A172 (cell line): ENCODE measurements at regions not wholly inside any gene's neighbourhood (a gene's known extent, or its start where the extent isn't known, plus 50 kb on each side); places are given as distances from the start of the nearest gene placed in this dataset.
"Not testable (repeated sequence)": the region's sequence is repeated elsewhere in the genome, so short reads cannot be mapped to it uniquely, and the experiment has no call there.

Experiments
- DNase-seq: peaks from one replicate; pipeline ENCODE4 v3.0.0-alpha.2; 2015; ENCODE audit warnings: low spot score

DNA sequence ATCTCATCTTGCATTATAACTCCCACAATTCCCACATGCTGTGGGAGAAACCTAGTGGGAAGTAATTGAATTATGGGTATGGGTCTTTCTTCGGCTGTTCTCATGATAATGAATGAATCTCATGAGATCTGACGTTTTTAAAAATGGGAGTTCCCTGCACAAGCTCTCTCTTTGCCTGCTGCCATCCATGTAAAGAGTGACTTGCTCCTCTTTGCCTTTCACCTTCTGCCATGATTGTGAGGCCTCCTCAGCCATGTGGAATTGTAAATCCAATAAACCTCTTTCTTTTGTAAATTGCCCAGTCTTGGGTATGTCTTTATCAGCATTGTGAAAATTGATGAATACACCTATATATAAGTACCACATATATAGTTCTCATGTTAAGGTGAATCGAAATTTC lies 961.7 kb upstream of the COX7C start:
- DNase-seq, result no peak

DNA sequence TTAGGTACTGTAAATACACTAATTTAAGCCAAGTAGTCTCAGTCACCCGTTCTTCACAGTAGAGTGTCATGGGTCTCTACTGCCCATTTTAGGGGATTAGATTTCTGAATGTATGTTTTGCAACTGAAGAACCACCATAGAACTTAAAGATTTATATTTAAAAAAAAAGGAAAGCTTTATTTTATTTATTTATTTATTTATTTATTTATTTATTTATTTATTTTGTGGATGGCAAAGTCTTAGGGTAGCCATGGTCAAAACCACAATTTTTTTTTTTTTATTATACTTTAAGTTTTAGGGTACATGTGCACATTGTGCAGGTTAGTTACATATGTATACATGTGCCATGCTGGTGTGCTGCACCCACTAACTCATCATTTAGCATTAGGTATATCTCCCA lies 960.4 kb upstream of the COX7C start:
- DNase-seq, result not testable (repeated sequence)

DNA sequence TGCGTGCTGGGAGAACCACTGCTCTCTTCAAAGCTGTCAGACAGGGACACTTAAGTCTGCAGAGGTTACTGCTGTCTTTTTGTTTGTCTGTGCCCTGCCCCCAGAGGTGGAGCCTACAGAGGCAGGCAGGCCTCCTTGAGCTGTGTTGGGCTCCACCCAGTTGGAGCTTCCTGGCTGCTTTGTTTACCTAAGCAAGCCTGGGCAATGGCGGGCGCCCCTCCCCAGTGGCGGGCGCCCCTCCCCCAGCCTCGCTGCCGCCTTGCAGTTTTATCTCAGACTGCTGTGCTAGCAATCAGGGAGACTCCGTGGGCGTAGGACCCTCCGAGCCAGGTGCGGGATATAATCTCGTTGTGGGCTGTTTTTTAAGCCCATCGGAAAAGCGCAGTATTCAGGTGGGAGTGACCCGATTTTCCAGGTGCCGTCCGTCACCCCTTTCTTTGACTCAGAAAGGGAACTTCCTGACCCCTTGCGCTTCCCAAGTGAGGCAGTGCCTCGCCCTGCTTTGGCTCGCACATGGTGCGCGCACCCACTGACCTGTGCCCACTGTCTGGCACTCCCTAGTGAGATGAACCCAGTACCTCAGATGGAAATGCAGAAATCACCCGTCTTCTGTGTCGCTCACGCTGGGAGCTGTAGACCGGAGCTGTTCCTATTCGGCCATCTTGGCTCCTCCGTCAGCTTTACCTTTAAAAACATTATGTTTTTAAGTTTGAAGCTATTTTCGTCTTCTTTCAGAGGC lies 954.6 kb upstream of the COX7C start:
- not testable (repeated sequence) for DNase-seq

DNA sequence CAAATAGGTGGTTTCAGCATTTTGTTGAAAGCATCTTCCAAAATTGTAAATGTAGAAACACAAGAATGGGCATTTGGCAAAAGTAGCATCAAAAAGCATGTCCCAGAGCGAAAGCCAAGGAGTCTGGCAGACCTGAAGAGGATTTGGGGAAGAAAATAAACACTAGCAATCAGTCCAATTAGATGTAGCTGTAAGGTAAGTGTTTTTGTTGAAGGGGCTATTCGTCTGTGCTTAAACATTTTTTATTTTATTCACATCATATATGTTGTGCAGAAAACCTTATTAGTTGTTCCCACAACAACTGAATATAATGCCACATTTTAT lies 954.1 kb upstream of the COX7C start:
- DNase-seq, result peak; percentile 1

DNA sequence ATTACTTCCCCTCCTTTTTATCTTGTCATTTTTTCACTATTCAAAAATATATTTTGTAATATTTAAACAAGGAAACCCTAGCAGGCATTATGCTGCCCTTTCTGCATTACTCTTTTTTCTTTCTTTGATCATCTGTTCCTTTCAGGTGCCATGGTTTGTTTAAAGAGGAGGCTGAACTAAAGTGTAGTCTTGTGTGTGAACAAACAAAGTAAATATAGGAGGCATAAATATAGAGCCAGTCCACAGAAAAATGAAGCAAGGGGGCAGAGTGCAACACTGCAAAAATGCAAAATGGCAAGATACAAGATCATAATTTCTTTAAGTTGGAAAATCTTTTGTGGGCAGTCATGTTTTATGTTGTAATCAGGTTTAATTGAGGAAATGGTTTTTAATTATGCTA lies 947.3 kb upstream of the COX7C start:
- DNase-seq, result no peak

DNA sequence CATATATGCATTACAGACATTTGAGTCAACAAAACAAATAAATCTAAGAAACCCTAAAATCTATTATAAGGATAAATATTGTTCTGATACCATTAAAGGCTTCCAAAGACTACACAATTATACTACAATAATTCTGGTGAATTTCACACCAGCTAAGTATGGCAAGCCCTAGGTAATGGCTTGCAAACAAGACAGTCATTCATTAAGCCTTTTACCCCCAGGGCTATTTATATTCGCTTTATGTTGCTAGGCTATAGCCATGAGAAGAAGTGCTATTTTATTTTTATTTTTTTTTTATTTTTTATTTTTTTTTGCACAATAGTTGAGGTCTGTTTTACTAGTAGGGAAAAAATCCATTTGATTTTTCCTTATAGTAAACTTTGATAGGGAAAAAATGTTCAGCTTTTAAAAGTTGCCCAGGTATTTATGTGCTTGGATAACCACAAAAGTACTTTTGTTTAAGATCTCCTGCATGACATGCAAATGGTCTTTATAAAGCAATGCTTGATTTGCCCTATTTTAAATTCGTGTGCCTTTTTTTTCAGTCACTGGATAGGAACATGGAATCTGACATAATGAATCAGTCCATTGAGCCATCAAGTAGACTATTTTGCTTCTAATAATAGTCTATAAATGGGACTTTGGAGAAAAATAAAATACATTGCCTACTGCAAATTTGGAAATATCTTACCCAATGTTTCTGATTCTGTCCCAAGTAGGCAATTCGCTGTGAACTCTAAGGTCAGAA lies 946.3 kb upstream of the COX7C start:
- DNase-seq, result no peak

DNA sequence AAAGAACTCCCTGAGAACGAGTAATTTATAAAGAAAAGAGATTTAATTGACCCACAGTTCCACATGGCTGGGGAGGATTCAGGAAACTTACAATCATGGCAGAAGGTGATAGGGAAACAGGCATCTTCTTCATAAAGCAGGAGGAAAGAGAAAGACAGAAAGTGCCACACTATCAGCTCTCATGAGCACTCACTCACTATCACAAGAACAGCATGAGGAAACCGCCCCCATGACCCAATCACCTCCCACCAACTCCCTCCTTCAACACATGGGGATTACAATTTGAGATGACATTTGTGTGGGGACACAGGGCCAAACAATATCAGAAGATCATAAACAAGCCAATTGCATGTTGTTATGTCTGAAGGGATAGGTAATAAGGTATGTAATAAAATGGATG lies 935.9 kb upstream of the COX7C start:
- no peak for DNase-seq

DNA sequence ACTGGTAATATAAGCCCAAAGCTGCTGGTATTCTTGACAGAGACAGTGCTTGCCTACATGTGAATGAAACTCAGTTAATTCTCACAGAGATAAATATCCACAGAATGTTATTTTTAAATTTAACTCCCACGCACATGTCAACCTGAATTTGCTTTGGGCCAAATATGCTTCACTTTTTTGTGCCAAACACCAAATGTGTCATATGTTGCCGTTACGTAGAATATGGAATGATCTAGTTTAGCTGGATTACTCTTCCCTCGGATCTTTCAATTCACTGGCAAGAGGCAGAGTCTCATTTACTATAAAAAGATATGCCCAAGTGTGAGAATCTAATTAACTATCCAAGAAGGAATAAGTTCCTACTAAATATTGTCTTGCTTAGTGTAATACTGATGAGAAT lies 933.4 kb upstream of the COX7C start:
- no peak for DNase-seq

DNA sequence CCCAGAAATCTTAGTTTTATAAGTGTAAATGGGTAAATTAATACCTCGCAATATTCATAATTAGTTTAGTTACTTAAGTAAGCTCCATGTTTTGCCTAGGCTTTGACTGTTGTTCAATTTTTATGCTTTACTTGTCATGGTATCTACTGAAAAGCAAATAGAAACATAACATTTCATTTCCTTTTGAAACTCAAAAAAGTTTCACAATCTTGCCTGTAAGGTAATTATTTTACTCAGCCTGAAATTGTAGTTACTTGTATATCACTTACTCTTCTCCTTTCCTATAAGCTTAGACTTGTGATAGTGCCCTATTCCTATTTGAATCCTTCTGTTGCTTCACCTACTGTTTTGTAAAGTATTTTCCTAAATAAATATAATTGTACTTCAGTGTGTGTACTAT lies 914.4 kb upstream of the COX7C start:
- no peak for DNase-seq

DNA sequence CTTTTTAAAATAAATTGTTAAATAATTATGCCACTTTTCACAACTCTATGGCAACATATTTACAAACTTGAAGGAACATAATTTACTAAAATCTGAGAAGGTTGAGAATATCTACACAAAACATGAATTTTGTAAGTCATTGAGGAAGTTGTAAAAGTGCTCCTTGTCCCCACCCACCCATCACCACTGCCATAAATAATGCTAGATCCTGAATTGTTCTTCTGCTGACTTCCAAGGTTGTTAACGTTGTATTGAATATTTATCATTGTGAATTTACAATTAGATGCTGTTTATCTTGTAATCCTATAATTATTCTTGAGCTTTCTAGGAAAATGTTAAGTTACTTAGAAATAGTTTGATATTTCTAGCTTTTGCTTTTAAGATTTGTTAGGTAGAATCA lies 908.0 kb upstream of the COX7C start:
- DNase-seq, result no peak

DNA sequence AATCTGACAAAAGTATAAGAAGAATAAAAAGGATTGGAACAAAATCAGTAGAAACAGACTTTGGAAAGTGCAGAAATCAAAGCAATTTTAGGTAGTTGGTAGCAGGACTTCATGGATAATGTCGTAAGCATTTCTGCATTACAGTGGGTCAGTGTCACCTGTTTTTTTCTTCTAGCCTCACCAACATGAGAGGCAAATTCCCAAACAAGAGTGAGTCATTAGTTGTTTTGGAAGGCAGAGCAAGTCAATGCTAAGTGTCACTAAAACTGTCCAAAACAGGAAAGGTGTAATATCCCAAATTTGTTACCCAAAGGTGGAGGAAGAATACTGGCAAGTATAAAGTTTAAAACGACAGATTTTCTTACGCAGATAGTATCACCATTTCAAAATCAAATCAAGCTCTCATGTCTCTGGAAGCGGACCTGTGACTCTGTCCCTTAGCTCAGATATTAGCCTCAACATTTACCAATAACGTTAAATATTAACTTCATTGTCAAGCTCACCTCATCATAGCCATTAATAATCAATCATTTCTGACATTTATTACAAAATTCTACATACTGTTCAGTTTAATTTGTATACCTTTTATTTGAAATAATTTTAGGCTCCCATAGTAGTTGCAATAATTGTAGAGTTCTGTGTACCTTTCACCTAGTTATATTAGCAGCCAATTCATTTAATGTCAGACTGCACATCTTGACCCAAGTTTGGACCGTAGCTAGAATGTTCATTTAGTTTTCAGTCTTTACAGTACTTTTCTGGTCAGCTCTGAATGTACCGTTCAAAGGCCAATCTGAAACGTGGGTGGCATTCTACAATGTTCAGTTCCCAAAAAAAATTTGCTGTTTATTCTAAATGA lies 901.2 kb upstream of the COX7C start:
- no peak for DNase-seq

DNA sequence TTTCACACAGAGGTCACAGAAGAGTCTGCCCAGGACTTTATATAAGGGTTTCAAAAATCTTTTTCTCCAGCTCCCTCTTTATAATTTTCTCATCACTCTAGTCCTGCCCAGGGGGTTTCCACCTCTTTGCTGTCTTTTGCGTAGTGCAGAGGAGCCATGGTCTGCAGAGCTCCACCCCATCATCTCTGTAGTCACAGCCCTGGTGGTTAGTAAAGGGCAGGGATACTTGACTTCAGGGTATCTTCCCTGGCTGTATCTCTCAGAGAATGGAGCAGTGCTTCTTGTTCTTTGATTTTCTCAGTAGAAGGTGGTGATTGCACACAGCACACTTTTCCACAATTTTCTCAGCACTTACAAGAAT lies 900.6 kb upstream of the COX7C start:
- DNase-seq, result no peak

DNA sequence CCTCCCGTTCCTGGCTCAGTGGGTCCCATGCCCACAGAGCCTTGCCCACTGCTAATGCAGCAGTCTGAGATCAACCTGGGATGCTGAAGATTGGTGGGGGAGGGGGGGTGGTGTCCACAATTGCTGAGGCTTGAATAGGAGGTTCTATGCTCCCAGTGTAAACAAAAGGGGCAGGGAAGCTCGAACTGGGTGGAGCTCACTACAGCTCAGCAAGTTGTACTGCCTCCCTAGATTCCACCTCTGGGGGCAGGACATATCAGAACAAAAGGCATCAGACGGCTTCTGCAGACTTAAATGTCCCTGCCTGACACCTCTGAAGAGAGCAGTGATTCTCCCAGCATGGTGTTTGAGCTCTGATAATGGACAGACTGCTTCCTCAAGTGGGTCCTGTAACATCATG lies 885.6 kb upstream of the COX7C start:
- no peak for DNase-seq

DNA sequence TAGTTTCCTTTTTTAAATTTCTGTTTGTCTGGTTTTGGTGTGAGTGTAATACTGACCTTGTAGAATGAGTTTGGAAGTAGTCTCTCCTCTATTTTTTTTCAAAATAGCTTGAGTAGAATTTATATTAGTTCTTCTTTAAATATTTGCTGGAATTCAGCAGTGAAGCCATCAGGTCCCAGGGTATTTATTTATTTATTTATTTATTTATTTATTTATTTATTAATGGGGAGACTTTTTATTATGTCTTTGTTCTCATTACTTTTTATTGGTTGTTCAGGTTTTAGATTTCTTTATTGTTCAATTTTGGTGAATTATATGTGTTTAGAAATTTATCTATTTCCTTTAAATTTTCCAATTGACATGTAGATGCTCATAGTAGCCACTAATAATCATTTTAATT lies 875.8 kb upstream of the COX7C start:
- DNase-seq, result no peak

DNA sequence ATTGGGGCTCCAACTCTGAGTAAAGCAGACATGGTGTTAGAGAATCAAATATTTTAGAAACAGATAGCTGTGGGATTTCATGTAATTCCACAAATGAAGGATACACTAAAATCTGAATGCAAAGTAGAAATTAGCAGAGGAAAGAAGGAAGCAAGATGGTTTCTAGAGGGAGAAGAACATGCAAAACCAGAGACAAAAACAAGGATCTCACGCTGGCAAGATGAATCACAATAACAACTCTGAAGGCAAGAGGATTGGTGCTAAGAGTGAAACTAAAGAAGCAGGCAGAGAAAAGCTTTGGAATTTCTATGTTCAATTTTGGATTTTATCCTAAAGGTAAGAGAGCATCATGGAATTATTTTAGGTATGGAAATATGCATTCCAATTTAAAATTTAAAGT lies 857.2 kb upstream of the COX7C start:
- no peak for DNase-seq

DNA sequence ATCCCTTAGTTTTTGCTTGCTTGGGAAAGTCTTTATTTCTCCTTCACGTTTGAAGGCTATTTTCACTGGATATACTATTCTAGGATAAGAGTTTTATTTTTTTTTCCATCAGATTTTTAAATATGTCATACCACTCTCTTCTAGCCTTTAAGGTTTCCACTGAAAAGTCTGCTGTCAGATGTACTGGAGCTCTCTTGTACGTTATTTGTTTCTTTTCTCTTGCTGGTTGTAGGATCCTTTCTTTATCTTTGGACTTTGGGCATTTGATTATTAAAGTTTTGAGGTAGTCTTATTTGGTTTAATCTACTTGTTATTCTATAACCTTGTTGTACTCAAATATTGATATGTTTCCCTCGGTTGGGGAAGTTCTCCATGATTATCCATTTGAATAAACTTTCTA lies 848.4 kb upstream of the COX7C start:
- no peak for DNase-seq

DNA sequence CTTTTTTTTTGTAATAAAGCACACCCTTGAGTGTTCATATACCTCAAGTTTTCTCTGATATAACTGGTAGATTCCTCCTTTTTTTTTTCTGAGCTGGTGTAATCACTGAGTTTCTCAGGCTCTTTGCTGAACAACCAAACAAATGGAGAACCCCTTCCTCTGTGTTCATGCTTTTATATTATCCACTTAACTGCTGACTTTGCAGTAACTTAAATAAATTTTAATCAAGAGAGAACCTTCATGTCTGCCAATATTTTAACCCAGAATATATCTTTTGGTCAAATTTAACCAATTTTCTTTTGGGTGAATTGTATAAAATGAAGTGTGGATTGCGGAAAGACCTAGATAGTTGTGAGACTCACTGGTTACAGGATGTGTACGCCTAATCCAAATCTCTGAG lies 833.0 kb upstream of the COX7C start:
- no peak for DNase-seq

DNA sequence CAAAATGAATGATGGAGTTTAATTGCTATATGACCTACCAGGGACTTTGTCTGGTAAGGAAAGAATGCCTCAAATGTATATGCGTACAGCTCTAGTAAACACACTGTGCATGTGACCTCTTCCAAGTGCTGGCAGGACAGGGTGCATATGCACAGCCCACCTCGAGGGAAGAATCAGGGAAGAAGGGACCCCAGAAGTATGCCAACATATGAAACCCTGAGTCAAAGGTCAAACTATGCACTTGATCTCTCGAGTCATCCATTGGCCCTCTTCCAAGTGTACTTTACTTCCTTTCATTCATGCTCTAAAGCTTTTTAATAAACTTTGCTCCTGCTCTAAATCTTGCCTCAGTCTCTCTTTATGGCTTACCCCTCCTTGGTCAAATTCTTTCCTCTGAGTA lies 804.6 kb upstream of the COX7C start:
- DNase-seq, result no peak

DNA sequence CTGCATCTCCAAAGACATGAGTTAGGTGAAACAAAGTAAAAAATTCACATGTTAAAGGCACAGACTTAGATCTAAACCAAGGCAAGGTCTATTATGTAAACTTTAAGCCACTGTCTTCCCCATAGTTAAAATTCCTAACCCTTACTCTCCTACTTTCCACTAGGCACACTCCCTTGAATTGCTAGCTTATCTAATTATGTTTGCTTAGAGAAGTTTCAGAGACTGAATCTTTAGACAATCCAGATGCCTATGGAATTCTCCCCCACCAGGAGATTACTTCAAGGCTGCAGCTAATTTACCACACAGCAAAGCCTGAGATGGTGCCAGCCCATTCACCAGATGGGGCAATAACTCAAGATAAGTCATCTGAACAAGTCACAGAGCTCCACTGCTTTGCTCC lies 803.1 kb upstream of the COX7C start:
- DNase-seq, result peak; percentile 3

DNA sequence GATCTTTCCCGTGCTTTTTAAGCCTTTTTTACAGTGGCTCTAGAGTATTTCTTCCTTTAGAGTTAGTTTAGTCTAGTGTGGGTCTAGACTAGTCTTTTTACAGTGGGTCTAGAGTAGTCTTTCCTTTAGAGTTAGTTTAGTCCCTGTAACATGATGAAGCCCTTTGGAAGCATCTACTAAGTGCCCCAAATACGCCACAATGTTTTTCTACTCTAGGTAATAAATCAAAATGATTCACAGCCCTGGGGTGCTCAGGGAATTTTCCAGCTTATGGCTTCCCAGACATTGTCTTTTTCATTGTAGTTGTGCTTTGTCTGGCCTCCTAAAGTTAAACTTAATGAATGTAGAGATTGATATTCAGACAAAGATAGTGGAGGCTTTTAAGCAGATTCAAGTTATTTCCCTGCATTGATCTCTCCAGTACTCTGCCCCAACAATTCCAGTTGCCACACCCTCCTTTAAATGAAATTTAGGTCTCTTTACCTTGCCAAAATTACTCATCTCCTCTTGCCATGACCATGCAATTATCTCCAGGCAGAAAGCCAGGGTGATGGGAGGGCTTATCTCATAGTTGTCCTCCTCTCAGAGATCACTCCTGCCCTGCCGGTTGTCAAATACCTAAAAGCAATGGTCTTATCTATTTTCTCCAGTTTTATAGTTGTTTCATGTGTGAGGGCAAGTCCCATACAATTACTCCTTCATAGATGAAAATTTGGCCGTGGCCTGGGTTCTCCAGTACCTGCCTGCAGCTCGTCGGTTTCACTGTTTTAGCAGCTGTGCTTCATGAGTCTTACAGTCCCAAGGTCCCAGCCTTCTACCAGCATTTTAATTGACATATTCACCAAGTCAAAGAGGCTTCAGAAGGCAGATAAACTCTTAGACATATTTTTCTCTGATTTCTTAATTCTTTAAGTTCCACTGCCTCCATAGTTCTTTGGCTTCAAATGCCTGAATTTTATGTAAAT lies 794.0 kb upstream of the COX7C start:
- DNase-seq, result peak; percentile 42

DNA sequence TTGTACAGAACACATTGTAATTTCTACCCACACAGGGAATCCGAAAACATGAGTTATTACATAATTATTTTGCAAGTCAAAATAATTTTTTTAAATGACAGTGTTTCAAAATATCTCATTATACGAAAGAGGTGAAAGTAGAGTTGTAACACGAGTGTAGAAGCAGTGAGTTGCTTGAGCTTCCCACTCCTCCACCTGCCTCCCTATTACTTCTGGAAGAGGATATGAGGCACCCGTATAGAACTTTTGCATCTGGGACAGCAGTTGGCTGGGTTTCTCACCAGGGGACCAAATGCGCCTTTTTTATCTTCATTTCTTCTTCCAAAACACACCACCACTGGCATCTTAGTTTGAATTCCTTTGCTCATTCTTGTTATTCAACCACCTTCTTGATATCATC lies 779.0 kb upstream of the COX7C start:
- no peak for DNase-seq

DNA sequence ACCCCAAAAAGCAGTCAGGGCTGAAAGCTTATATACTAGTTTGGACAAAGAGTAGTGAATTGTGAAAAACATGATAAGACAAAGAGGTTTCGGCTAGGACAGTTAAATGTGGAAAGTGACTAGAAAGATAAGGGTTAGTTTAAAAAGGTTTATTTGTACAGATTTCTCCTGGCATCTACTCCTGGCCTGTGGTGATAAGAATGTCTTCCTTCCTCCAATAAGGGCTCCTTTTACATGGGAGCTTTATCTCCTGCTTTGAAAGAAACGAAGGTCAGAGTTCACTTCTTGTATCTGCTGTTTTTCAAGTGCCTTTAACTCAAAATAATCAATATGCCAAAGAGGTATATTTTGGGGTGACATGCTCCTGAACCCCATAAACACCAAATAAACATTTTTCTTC lies 776.1 kb upstream of the COX7C start:
- DNase-seq, result no peak
